ENCODE measurements at regions not wholly inside any gene's neighbourhood (a gene's known extent, or its start where the extent isn't known, plus 50 kb on each side); places are given as distances from the start of the nearest gene placed in this dataset.
"Not testable (repeated sequence)": the region's sequence is repeated elsewhere in the genome, so short reads cannot be mapped to it uniquely, and the experiment has no call there.

- Histone ChIP-seq H3K9me3 (ENCODE audit: control insufficient read depth, low read depth, low read length) (no peaks in the 10 kb centered on the region), H3K4me1 (ENCODE audit: control insufficient read depth, low read depth, low read length) (no peaks in the 10 kb centered on the region), H3K36me3 (ENCODE audit: control insufficient read depth, low read depth, low read length) (no peaks in the 10 kb centered on the region), H3K27me3 (ENCODE audit: control insufficient read depth, insufficient read depth, low read length) (no peaks in the 10 kb centered on the region), H3K27ac (ENCODE audit: low read length) (no peak overlapping the region), H3K4me3 (ENCODE audit: low read length) (no peak overlapping the region), H3K9ac (ENCODE audit: low read length) (no peak overlapping the region)
These were observed 185.0 kb upstream of the TSHZ3 start for GRCh38 chr19:31534231-31534630.

- H3K9ac ChIP-seq (ENCODE audit: low read length) = no peak overlapping the region
- H3K9me3 ChIP-seq (ENCODE audit: control insufficient read depth, low read depth, low read length) = no peaks in the 10 kb centered on the region
- H3K27ac ChIP-seq (ENCODE audit: low read length) = no peak overlapping the region
- H3K4me3 ChIP-seq (ENCODE audit: low read length) = no peak overlapping the region
- no peaks in the 10 kb centered on the region for H3K36me3 ChIP-seq (ENCODE audit: control insufficient read depth, low read depth, low read length)
- no peaks in the 10 kb centered on the region for H3K27me3 ChIP-seq (ENCODE audit: control insufficient read depth, insufficient read depth, low read length)
- H3K4me1 ChIP-seq (ENCODE audit: control insufficient read depth, low read depth, low read length) = no peaks in the 10 kb centered on the region
These were observed 185.8 kb upstream of the TSHZ3 start for GRCh38 chr19:31534786-31535657.

- no peaks in the 10 kb centered on the region for H3K4me1 ChIP-seq (ENCODE audit: control insufficient read depth, low read depth, low read length)
- H3K27ac ChIP-seq (ENCODE audit: low read length) = no peak overlapping the region
- H3K36me3 ChIP-seq (ENCODE audit: control insufficient read depth, low read depth, low read length) = no peaks in the 10 kb centered on the region
- H3K9me3 ChIP-seq (ENCODE audit: control insufficient read depth, low read depth, low read length) = no peaks in the 10 kb centered on the region
- H3K9ac ChIP-seq (ENCODE audit: low read length) = no peak overlapping the region
- H3K4me3 ChIP-seq (ENCODE audit: low read length) = no peak overlapping the region
- no peaks in the 10 kb centered on the region for H3K27me3 ChIP-seq (ENCODE audit: control insufficient read depth, insufficient read depth, low read length)
These were observed 186.6 kb upstream of the TSHZ3 start for GRCh38 chr19:31535691-31536460.

- H3K9ac ChIP-seq (ENCODE audit: low read length) = no peak overlapping the region
- no peaks in the 10 kb centered on the region for H3K36me3 ChIP-seq (ENCODE audit: control insufficient read depth, low read depth, low read length)
- no peaks in the 10 kb centered on the region for H3K27me3 ChIP-seq (ENCODE audit: control insufficient read depth, insufficient read depth, low read length)
- no peaks in the 10 kb centered on the region for H3K4me1 ChIP-seq (ENCODE audit: control insufficient read depth, low read depth, low read length)
- H3K9me3 ChIP-seq (ENCODE audit: control insufficient read depth, low read depth, low read length) = no peaks in the 10 kb centered on the region
- H3K4me3 ChIP-seq (ENCODE audit: low read length) = no peak overlapping the region
- no peak overlapping the region for H3K27ac ChIP-seq (ENCODE audit: low read length)
These were observed 187.9 kb upstream of the TSHZ3 start for GRCh38 chr19:31537136-31537535.

GRCh38 chr19:31537902-31538301 lies 188.7 kb upstream of the TSHZ3 start:
- not testable (repeated sequence) for H3K9ac ChIP-seq (ENCODE audit: low read length); H3K9me3 ChIP-seq (ENCODE audit: control insufficient read depth, low read depth, low read length); H3K27ac ChIP-seq (ENCODE audit: low read length); H3K4me3 ChIP-seq (ENCODE audit: low read length); H3K36me3 ChIP-seq (ENCODE audit: control insufficient read depth, low read depth, low read length); H3K27me3 ChIP-seq (ENCODE audit: control insufficient read depth, insufficient read depth, low read length); H3K4me1 ChIP-seq (ENCODE audit: control insufficient read depth, low read depth, low read length)

- Histone ChIP-seq H3K4me1 (ENCODE audit: control insufficient read depth, low read depth, low read length) (no peaks in the 10 kb centered on the region), H3K9ac (ENCODE audit: low read length) (no peak overlapping the region), H3K27me3 (ENCODE audit: control insufficient read depth, insufficient read depth, low read length) (no peaks in the 10 kb centered on the region), H3K27ac (ENCODE audit: low read length) (no peak overlapping the region), H3K9me3 (ENCODE audit: control insufficient read depth, low read depth, low read length) (no peaks in the 10 kb centered on the region), H3K4me3 (ENCODE audit: low read length) (no peak overlapping the region), H3K36me3 (ENCODE audit: control insufficient read depth, low read depth, low read length) (no peaks in the 10 kb centered on the region)
These were observed 189.6 kb upstream of the TSHZ3 start for GRCh38 chr19:31538879-31539278.

- H3K27me3 ChIP-seq (ENCODE audit: control insufficient read depth, insufficient read depth, low read length) = no peaks in the 10 kb centered on the region
- H3K27ac ChIP-seq (ENCODE audit: low read length) = no peak overlapping the region
- no peaks in the 10 kb centered on the region for H3K36me3 ChIP-seq (ENCODE audit: control insufficient read depth, low read depth, low read length)
- no peaks in the 10 kb centered on the region for H3K9me3 ChIP-seq (ENCODE audit: control insufficient read depth, low read depth, low read length)
- H3K4me1 ChIP-seq (ENCODE audit: control insufficient read depth, low read depth, low read length) = no peaks in the 10 kb centered on the region
- no peak overlapping the region for H3K9ac ChIP-seq (ENCODE audit: low read length)
- no peak overlapping the region for H3K4me3 ChIP-seq (ENCODE audit: low read length)
These were observed 190.2 kb upstream of the TSHZ3 start for GRCh38 chr19:31539386-31539785.

GRCh38 chr19:31541396-31541795 lies 192.2 kb upstream of the TSHZ3 start:
- H3K9ac ChIP-seq (ENCODE audit: low read length) = no peak overlapping the region
- H3K9me3 ChIP-seq (ENCODE audit: control insufficient read depth, low read depth, low read length) = no peaks in the 10 kb centered on the region
- H3K4me3 ChIP-seq (ENCODE audit: low read length) = no peak overlapping the region
- H3K4me1 ChIP-seq (ENCODE audit: control insufficient read depth, low read depth, low read length) = no peaks in the 10 kb centered on the region
- H3K27me3 ChIP-seq (ENCODE audit: control insufficient read depth, insufficient read depth, low read length) = no peaks in the 10 kb centered on the region
- H3K36me3 ChIP-seq (ENCODE audit: control insufficient read depth, low read depth, low read length) = no peaks in the 10 kb centered on the region
- no peak overlapping the region for H3K27ac ChIP-seq (ENCODE audit: low read length)

- Histone ChIP-seq H3K27me3 (ENCODE audit: control insufficient read depth, insufficient read depth, low read length) (no peaks in the 10 kb centered on the region), H3K27ac (ENCODE audit: low read length) (no peak overlapping the region), H3K4me1 (ENCODE audit: control insufficient read depth, low read depth, low read length) (no peaks in the 10 kb centered on the region), H3K9ac (ENCODE audit: low read length) (no peak overlapping the region), H3K9me3 (ENCODE audit: control insufficient read depth, low read depth, low read length) (no peaks in the 10 kb centered on the region), H3K36me3 (ENCODE audit: control insufficient read depth, low read depth, low read length) (no peaks in the 10 kb centered on the region), H3K4me3 (ENCODE audit: low read length) (no peak overlapping the region)
These were observed 194.2 kb upstream of the TSHZ3 start for GRCh38 chr19:31543456-31543855.

- Histone ChIP-seq H3K9ac (ENCODE audit: low read length) (no peak overlapping the region), H3K36me3 (ENCODE audit: control insufficient read depth, low read depth, low read length) (no peaks in the 10 kb centered on the region), H3K27ac (ENCODE audit: low read length) (no peak overlapping the region), H3K4me1 (ENCODE audit: control insufficient read depth, low read depth, low read length) (no peaks in the 10 kb centered on the region), H3K9me3 (ENCODE audit: control insufficient read depth, low read depth, low read length) (no peaks in the 10 kb centered on the region), H3K27me3 (ENCODE audit: control insufficient read depth, insufficient read depth, low read length) (no peaks in the 10 kb centered on the region), H3K4me3 (ENCODE audit: low read length) (no peak overlapping the region)
These were observed 196.5 kb upstream of the TSHZ3 start for GRCh38 chr19:31545777-31546176.

GRCh38 chr19:31546205-31546960 lies 197.1 kb upstream of the TSHZ3 start:
- H3K9ac ChIP-seq (ENCODE audit: low read length) = no peak overlapping the region
- no peaks in the 10 kb centered on the region for H3K9me3 ChIP-seq (ENCODE audit: control insufficient read depth, low read depth, low read length)
- no peaks in the 10 kb centered on the region for H3K36me3 ChIP-seq (ENCODE audit: control insufficient read depth, low read depth, low read length)
- no peaks in the 10 kb centered on the region for H3K27me3 ChIP-seq (ENCODE audit: control insufficient read depth, insufficient read depth, low read length)
- no peaks in the 10 kb centered on the region for H3K4me1 ChIP-seq (ENCODE audit: control insufficient read depth, low read depth, low read length)
- no peak overlapping the region for H3K4me3 ChIP-seq (ENCODE audit: low read length)
- H3K27ac ChIP-seq (ENCODE audit: low read length) = no peak overlapping the region
